Thoracic aorta (tissue), 2 donors: ENCODE measurements at regions not wholly inside any gene's neighbourhood (a gene's known extent, or its start where the extent isn't known, plus 50 kb on each side); places are given as distances from the start of the nearest gene placed in this dataset.

Source experiments
- ATAC-seq: fragments of 150-250 bp; one replicate; pipeline ENCODE4 v1.8.0; 2017; ENCODE audit warnings: low read depth; ENCODE audit not compliant: insufficient number of reproducible peaks, low FRiP score
- DNase-seq: peaks from one replicate; pipeline ENCODE4 v3.0.0-alpha.2; 2020; ENCODE audit warnings: low spot score
- H3K27ac ChIP-seq, 2 donors: fragments of 200-600 bp; sonication (generic); 1 replicate in 1 of 2; 2 replicates in 1 of 2; pipeline ENCODE4 v1.5.1; 2016; ENCODE audit warnings: mild to moderate bottlenecking in 2 of 2, moderate library complexity in 2 of 2
- H3K27me3 ChIP-seq: fragments of 200-600 bp; sonication (generic); replicated peaks from 2 replicates; pipeline ENCODE4 v1.6.0; 2016; ENCODE audit warnings: mild to moderate bottlenecking; ENCODE audit not compliant: insufficient read depth
- H3K36me3 ChIP-seq: fragments of 200-600 bp; sonication (generic); one replicate; pipeline ENCODE4 v1.5.1; 2016
- H3K4me1 ChIP-seq, 2 donors: fragments of 200-600 bp; sonication (generic); 1 replicate in 1 of 2; 2 replicates in 1 of 2; pipeline versions ENCODE4 v1.5.1 to v1.6.0; 2016; ENCODE audit warnings: low read depth in 2 of 2, mild to moderate bottlenecking in 1 of 2; ENCODE audit not compliant: control insufficient read depth in 1 of 2
- H3K4me3 ChIP-seq: fragments of 200-600 bp; sonication (generic); 2 replicates; pipeline ENCODE4 v1.5.1; 2016; ENCODE audit warnings: mild to moderate bottlenecking
- H3K9me3 ChIP-seq: fragments of 200-600 bp; sonication (generic); 2 replicates; pipeline ENCODE4 v1.5.1; 2016
- TF ChIP-seq, protein P1 (sequence below): fragments of 200-600 bp; sonication (generic); IDR thresholded peaks from one replicate; pipeline ENCODE4 v1.5.1; 2019; ENCODE audit warnings: antibody characterized with exemption

DNA sequence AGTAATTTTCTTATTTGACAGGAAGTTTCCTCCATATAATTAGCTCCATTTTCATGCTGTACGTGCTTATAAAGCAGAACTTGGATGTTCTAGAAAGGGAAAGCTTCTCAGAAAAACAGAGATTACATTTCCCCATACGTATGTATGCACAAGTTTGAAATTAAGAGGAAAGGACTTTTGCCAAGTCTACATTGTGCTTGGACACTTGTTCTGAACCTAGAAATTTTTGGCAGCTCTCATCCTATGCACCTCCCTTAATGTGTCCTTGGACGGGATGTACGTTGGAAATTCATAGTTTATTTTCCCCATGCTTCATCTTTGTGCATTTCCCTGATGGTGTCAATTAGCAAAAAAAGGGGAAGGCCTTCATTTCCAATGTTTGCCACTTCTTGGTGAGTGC lies 322.7 kb downstream of the BLID start:
- TF ChIP-seq, protein P1, sequence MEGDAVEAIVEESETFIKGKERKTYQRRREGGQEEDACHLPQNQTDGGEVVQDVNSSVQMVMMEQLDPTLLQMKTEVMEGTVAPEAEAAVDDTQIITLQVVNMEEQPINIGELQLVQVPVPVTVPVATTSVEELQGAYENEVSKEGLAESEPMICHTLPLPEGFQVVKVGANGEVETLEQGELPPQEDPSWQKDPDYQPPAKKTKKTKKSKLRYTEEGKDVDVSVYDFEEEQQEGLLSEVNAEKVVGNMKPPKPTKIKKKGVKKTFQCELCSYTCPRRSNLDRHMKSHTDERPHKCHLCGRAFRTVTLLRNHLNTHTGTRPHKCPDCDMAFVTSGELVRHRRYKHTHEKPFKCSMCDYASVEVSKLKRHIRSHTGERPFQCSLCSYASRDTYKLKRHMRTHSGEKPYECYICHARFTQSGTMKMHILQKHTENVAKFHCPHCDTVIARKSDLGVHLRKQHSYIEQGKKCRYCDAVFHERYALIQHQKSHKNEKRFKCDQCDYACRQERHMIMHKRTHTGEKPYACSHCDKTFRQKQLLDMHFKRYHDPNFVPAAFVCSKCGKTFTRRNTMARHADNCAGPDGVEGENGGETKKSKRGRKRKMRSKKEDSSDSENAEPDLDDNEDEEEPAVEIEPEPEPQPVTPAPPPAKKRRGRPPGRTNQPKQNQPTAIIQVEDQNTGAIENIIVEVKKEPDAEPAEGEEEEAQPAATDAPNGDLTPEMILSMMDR = no peak
- peak overlapping the region in 1 of 2 donors; percentile 6 for H3K27ac ChIP-seq
- ATAC-seq = no peak

DNA sequence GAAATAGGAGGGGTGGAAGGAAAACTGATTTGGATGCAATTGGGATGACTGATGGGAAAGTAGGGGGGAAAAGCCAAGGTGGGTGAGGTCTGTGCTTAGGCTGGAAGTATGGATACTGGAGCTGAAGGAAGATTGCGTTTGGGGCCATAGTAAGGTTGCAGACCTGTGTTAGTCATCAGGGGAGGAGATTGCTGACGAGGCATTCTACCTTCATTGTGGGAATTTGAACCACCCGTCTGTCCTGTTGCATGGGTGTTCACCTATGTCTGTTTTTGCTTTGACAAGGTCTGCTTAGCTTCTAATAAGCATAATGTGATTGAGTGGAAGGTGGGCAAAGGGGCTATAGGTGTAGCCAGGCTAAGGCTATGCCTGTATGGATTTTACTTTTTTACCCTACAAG lies 323.8 kb downstream of the BLID start:
- no peaks in the 10 kb centered on the region for H3K27me3 ChIP-seq
- DNase-seq (no peak), ATAC-seq (no peak)
- H3K27ac ChIP-seq = no peak overlapping the region
- no peaks in the 10 kb centered on the region for H3K9me3 ChIP-seq
- TF ChIP-seq, protein P1 = no peak
- peaks cover 8 to 17% of the 10 kb centered on the region in 2 donors for H3K4me1 ChIP-seq
- no peaks in the 10 kb centered on the region for H3K36me3 ChIP-seq
- H3K4me3 ChIP-seq = no peak overlapping the region

More for the DNA sequence above, 322.7 kb downstream of the BLID start:
- H3K4me3 ChIP-seq = no peak overlapping the region
- peaks cover 8 to 25% of the 10 kb centered on the region in 2 donors for H3K4me1 ChIP-seq
- no peak for DNase-seq
- no peaks in the 10 kb centered on the region for H3K9me3 ChIP-seq
- H3K36me3 ChIP-seq = no peaks in the 10 kb centered on the region
- no peaks in the 10 kb centered on the region for H3K27me3 ChIP-seq

DNA sequence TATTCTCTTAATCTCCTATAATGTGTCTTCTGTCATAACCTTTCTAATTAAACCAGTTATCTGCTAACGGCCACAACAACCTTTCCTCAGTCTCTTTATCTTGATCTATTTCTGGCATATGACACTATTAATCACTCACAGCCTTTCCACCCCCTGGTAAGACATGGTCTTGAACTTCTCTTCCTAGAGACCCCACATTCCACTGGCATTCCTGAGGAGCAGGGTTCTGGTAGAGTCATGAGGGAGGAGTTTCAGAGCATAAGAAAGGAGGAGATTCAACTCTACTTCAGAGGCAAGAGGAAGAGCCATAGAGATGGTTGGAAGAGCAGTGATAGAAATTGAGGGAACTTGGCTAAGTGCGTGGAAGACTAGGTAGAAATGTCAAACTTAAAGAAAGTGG lies 325.6 kb downstream of the BLID start:
- DNase-seq = no peak
- Histone ChIP-seq H3K4me1 (peaks cover 8 to 17% of the 10 kb centered on the region in 2 donors), H3K27me3 (no peaks in the 10 kb centered on the region), H3K36me3 (no peaks in the 10 kb centered on the region), H3K4me3 (no peak overlapping the region), H3K9me3 (peaks cover 7% of the 10 kb centered on the region), H3K27ac (no peak overlapping the region)
- no peak for ATAC-seq
- TF ChIP-seq, protein P1 = no peak

DNA sequence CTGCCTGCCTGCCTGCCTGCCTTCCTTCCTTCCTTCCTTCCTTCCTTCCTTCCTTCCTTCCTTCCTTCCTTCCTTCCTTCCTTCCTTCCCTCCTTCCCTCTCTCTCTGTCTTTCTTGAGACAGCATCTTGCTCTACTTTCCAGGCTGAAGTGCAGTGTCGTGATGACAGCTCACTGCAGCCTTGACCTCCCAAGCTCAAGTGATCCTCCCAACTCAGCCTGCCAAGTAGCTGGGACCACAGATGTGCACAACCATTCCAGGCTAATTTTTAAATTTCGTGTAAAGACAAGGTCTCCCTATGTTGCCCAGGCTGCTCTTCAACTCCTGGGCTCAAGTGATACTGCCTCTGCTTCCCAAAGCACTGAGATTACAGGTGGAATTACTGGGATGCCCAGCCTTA lies 328.2 kb upstream of the SORL1-AS1 start:
- Histone ChIP-seq H3K36me3 (no peaks in the 10 kb centered on the region), H3K9me3 (no peaks in the 10 kb centered on the region), H3K4me3 (no peak overlapping the region), H3K27ac (no peak overlapping the region), H3K27me3 (no peaks in the 10 kb centered on the region), H3K4me1 (peaks cover 16 to 22% of the 10 kb centered on the region in 2 donors)
- DNase-seq = no peak
- ATAC-seq = no peak
- TF ChIP-seq, protein P1 = no peak

DNA sequence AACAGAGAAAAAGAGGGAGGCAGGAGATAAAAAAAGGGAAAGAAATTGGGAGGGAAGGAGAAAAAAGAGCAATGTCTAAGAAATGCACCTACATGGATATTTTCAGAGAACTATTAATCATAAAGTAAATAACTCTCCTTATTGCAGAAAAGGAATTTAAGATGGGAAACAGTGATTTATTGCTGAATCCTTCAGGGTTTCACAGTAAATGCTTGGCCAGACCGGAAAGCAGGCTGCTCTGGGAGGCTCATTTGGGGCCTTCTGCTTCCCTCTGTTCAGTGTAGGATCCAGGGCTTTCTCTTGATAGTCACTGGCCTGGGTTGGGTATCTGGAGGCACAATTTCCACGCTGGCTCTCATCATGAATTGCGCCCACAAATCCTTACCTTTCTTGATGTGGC lies 324.3 kb upstream of the SORL1-AS1 start:
- TF ChIP-seq, protein P1 = no peak
- Histone ChIP-seq H3K9me3 (no peaks in the 10 kb centered on the region), H3K36me3 (no peaks in the 10 kb centered on the region), H3K27me3 (no peaks in the 10 kb centered on the region), H3K4me3 (no peak overlapping the region), H3K4me1 (peaks cover 18 to 45% of the 10 kb centered on the region in 2 donors), H3K27ac (peak overlapping the region; percentile 27 to 37)
- DNase-seq (no peak), ATAC-seq (no peak)
